ENCODE measurements at regions not wholly inside any gene's neighbourhood (a gene's known extent, or its start where the extent isn't known, plus 50 kb on each side); places are given as distances from the start of the nearest gene placed in this dataset.

DNA sequence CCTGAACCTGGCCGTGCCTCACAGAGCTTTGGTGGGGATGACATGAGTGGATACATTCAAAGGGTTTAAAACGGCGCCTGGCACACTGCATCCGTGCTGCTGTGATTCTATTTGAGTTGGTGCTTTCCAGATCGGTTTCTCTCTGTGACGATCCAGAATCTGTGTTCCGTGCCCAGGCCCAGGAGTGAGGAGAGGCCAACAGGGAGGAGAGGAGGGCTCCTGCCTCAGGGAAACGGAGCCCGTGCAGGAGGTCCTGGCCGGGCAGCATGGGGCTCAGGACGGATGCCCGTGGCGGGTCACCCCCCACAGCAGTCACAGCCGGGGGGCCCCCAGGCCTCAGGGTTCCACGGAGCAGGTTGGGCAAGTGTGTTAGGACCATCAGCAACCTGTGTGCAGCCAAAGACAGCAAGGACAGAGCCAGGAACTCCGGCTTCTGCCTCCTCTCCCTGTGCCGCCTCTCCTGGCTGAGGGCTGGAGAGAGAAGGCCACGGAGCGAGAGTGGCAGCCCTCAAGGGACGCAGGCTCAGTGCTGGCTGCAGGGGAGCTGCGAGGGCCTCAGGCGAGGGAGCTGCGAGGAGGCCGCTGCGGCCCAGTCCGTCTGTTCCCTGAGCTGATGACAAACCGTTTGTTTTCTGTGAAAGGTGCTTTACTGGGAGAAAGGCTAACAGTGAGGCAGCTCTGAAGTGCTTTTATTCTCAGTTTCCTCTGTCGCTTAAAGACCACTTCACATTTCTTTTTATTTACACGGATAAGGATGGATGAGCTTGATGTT, 99.3 kb downstream of the METRNL start:
- DNase-seq = no peak

DNA sequence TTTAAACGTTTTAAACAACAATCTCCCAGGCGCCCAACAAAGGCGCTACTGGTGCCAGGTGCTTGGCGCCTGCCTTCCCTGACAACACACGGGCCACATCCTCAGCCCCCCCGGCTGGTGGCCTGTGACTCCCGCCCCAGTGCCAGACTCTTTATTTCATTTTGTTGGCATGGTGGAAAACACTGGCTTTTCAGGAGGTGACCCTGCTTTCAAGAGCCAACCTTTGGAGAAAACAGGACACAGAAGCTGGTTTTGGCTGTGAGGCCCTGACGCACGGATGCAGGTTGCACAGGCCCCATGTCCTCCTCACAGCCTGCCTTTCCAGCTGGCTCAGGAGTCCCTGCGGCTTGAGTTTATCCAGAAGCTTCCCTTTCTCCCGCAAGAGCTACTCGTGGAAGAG, 100.0 kb downstream of the METRNL start:
- no peak for DNase-seq

DNA sequence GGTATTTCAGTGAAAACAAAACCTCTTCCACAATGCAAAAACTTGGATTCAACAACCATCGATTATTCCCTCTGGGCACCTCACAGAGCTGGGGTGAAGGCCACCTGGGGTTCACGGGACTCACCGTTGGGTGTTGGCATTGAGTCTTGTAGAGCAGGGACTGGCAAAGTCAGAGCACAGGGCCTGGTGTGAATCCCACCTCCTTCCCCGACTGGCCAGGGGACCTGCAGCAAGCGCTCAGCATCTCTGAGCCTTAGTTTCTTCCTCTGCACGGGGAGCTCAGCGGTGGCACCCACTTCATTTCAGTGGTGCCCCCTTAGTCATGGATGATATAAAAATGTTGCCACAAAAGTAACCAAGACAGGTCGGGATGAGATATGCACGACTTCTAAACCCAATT, 100.4 kb downstream of the METRNL start:
- DNase-seq = no peak

DNA sequence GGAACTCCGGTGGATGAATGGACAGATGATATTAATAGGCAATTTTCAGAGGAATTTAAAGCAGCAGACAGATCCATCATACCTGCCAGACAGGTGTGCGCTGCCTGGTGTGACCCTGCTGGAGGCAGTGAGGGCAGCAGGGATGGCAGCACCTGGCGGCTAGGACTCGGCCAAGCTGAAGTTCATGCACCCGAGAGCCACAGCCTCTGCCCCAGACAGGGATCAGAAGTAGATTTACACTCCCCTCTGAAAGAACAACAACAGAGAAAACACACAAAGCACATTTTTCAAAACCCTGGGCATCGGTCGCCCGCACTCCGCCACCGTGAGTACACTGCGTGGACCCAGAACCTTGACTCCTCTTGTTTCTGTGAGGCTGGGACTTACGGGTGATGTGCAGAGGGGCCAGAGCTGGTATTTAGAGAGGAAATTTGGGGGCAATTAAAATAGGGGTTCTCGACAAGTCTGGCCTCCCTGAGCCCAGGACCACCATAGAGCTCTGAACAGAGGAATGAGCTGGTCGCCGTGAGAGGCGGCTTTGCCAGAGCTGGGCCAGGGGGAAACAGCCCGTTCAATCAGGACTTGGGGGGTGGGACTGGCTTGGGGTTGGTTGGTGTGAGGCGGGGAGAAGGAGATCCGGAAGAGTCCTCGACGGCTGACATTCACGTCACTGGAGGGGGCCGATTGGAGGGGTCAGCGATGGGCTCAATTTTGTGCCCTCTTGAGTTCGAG, 101.0 kb downstream of the METRNL start:
- no peak for DNase-seq

DNA sequence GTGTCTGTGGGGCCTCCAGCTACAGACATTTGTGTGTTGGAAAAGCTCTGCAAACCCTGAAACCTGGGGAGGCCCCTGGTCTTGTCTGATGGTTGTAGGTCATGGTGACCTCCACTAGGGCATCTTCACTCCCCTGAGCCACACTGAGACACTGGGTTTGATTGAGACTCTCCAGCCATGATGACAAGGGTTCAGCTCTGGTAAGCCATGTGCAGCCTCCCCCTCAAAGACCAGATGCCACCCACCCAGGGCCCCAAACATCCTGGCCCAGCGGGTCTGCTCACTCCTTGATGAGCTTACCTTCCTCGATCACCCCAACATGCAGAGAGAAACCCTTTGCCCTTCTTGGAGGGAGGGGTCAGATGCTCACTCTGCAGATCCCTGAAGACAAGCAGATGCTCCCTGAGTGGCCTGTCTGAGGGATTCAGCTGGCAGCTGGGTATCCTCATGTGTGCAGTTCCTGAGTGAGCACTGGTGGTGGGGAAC, 101.6 kb downstream of the METRNL start:
- no peak for DNase-seq

DNA sequence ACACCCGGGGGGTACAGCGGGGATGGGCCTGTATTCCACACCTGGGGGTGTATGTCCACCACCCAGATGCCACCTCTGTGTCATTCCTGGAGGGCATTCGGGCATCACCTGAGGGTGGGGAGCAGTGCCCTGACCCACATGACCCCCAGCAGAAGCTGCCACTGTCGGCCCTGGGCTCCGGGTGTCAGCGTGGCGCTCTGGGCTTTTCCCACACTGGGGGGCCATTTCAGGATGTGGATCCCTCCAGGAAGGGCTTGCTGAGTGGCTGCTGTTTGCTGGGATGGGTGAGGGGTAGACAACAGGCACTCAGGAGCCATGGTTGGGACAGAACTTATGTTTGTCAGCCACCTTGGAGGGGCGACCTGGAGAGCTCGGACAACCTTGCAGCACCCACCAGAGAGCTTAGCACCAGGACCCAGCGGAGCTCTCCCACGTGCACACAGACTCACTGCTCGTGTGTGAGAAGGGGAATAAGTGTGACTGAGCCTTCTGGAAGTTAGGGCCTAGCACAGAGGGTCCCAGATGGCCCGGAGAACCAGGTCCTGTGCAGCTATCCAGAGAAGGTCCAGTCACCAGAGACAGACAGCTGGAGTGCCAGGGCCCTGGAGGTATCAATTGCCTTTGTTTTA, 102.7 kb downstream of the METRNL start:
- no peak for DNase-seq

DNA sequence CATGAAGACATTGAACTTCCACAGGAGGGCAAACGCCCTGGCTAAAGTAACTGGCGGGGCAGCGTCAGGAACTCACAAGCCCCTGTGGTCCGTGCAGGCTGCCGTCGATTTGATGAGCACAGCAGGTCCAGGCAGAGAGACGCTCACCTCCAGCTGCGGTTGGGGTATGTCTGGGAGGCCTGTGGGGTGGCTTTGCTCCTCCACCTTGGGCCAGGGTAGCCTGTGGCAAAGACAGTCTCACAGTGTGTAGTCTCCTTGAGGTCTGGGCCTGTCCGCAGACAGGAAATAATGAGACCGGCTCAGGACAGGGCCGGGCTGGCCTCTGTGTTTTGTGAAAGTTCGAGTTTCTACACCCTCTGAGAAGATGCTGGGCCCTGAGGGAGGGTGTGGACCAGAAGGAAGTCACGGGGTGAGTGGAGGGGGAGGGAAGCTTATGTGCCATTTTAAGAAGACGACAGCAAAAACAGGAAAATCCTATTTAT, 103.3 kb downstream of the METRNL start:
- no peak for DNase-seq

DNA sequence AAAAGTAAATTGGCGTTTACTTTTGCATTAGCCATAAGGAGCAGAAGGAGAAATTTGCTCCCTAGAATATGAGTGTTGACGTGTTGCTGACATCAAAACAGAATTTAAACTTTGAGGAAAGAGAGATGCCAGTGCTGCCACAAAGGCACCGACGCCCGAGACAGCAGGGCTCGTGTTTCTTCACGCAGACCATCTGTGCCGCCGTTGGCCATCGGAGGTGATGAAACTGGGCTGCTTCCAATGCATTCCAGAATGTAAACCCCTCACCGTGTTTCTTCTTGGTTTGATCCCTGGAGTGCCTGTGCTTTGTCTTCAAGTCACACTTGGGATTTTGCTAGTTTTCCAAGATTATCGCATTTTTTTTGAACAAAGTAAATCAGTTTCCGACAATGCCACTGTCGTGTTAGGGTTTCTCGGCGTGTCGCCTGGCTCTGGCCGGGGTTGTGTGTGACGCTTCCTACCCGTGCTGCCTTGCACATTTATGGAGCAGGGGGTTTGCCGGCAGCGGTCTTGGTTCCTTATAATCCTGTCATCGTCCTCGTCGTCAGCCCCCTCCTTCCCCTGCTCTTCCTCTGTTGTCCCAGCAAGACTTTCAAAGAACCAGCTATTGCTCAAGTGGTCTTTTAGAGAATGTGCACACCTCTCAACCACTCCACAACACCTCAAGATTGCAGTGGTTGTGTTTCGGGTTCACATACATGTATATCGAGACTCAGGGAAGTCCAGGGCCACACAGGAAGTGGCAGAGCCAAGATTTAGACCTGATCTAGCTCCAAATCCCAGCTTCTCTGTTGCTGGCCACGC, 103.9 kb downstream of the METRNL start:
- DNase-seq = no peak

DNA sequence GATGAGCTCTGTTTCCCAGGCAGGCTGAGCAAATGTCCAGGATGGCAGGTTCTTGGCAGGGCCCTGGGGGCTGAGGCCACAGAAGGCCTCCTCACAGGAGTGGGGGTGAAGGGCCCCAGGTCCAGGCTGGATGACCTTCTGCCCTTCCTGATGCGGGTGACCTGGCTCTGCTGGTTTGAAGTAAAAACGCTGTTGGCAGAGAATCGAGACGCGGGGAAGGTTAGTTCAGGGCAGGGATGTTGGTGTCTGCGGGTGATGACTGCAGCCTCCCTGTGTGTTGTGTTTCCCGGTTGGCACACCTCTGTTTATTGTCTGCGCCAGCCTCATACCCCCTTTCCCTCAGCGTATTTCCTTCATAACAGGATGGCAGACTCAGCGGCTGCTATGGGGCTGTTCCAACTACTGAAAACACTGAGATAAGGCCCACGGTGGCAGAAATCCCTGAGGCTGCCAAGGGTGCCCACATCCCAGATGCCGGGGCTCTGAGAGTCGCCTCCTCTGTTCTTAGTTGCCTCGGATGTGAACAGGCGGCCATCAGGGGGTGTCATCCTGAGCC, 104.6 kb downstream of the METRNL start:
- DNase-seq = no peak

DNA sequence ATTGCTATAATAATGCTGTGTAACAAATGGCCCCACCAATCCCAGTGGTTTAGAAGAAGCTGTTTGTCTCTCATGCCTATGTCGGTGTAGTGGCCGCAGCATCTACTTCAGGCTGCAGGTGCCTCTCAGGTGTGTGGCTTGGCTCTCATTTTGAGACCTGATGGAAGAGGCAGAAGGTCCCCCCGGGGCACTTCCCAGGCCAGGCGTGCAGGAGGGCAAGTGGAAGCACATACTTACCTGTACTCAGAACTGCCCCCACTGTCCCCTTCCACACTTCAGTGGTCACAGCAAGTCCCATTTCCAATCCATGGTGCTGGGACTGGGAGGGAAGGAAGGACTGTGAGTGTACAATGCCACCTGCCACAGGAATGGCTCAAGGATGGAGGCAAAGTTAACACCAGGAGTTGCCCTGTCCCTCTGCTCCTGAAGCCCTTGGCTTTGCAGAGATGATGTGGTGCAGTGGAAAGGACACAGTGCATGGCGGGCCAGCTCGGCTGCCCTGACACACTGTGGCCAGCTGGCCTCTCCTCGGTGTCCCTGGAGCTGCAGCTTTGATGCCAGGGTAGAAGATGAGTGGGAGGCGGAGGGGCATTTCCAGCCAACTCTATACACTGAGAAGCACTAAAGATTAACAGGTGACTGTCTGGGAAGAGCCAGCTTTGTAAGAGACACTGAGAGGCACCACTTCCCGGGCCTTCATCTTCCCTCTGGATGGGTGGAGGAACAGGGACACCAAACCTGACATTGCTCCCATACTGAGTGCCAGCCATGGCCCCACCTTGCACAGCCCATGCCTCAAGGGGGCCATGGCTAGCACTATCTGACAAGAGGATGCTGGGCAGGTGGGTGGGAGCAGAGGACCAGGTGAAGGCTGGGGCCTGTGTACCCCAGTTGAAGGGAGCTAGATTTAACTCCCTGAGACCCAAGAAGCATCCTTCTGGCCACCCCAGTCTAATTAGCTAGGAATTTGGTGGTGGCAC, 105.9 kb downstream of the METRNL start:
- DNase-seq = no peak

DNA sequence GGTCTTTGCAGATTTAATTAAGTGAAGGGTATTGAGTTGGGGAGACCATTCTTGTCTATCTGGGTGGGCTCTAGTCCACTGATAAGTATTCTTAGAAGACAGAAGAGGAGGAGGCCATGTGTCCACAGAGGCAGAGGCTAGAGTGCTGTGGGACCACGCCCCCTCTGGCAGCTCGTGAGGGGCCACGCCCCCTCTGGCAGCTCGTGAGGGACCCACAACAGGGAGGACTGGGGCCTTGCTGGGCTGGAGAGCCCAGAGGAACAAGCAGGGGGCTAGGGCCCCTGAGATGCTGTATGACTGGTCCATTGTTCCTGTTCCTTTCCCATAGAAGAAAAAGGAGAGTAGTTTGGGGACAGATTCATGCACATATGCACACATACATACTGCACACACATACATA, 106.8 kb downstream of the METRNL start:
- DNase-seq = no peak

DNA sequence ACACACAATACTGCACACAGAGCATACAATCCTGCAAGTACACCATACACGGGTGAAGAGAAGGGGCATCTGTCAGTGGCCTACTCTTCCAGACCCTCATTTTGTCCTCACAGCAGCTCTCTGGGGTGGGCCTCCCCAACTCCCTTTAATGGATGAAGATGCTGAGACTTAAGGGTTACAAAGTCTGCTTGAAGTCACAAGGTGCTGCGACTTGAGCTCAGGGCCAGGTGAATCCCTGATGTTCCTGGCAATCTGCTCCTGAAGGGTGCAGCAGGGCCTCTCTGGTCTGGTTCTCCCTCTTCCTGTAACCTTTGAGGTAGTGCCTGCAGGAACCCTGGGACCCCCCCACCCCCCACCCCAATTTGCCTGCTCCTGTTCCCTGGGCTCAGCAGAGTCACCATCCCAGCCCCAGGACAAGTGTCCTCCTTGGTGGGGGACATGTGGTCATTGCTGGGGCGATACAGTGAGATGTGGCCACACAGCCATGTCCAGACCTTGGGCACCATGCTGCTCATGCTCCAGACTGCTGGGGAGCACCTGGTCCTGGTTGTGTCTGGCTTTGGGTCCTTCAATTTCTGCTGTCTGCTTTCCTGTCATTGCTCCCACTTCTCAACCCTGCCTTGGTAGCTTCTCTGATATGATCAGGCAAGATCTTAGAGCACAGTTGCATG, 107.5 kb downstream of the METRNL start:
- DNase-seq = no peak

DNA sequence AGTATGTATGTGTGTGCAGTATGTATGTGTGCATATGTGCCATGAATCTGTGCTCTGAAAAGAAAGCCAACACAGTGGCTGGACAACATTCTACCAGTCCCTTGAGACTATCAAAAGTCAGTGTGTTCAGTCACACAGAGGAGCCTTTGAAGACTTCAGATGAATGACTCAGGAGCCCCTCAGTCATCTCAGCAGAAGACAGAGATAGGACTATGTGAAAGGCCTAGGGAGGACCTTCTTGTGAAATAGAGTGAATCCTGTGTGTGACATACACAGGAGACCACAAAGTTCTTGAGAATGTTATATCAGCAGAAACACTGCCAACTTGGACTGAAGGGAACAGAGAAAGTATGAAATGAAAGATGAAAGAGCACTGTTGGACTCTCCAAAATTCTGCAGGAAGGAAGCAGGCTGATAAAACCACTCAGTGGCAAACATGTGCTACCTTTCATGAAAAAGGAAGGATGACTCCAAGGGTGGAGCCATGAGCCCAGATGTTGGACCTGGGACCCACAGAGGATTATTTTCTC, 108.4 kb downstream of the METRNL start:
- no peak for DNase-seq

DNA sequence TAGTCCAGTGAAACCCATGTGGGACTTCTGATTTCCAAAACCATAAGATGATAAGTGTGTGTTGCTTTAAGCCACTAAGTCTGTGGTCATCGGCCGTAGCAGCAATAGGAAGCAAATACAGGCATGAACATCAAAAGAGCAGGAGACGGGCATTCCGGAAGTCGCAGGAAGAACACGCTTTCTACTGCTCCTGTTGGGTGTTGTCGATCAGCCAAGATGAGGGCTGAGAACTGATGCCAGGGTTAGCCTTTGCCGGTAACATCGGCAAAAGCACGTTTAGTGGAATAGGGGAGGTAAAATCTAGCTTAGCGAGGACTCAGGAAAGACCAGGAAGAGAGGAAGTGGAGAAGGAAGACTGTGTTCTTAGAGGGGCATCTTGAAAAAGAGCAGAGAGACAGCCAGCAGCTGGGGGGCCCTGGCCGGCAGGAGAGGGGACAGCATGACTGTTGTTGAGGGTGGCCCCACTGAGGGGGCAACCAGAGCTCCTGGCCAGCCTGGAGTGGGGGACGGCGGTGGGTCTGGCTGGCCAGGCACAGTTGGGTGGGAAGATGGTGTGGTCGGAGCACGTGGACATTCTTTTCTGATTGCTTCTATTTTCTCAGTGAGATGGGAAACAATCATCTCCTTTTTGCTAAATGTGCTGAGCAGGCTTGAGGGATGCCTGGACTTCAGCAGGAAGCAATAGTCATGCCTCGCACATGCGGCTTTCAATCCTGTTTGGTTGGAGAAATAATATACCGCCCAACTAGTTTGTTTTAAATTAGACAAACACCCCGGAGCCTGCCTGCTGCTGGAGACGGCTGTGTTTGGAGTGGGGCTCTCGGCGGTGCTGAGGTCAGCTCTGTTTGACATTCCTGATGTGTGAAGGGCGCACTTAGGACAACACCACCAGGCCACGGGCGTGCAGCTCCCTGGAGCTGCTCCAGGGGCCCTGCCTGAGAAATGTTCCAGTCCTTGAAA, 109.9 kb downstream of the METRNL start:
- no peak for DNase-seq

DNA sequence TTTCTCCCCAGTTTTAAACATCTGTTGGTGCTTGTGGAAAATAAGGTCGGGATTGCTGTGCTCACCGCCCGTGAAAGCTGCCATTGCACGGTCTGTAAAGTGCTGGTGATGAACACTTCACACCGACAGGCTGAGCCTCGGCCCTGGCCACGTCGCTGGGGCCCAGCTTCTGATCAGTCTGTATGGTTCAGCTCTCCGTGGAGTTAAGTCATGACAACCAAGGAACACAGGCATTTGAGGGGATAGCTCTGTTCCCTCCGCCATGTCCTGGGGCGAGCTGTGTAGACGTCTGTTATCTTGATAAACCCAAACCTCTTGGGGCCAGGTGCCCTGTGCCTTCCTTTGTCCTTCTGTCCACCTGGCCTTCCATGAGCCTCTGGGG, 110.6 kb downstream of the METRNL start:
- DNase-seq = no peak

DNA sequence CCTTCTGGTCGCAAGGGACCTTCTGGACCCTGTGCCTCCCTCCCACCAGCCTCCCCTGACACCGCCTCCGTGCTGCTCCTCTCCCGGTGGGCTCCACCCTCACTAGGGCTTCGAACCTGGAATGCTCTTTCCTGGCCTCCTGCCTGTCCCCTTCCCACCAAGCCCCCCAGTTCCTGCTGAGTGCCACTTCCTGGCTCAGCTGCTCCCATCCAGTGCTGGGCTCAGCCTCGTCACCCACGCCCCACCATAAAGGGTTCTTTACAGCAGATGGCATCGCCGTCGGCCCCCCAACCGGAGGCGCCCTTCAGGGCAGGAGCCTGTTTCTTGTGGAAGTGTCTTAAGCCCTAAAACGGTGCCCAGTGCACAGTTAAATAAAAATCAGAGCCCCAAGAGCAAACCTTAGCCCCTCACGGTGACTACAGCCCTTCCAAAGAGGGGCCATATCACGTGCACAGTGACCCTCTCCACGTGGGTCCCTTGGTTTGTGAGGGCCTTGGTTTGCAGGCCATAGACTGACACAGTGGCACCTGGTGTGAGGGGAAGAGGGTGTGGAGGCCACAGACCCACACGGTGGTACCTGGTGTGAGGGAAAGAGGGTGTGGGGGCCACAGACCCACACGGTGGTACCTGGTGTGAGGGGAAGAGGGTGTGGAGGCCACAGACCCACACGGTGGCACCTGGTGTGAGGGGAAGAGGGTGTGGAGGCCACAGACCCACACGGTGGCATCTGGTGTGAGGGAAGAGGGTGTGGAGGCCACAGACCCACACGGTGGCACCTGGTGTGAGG, 111.4 kb downstream of the METRNL start:
- no peak for DNase-seq

DNA sequence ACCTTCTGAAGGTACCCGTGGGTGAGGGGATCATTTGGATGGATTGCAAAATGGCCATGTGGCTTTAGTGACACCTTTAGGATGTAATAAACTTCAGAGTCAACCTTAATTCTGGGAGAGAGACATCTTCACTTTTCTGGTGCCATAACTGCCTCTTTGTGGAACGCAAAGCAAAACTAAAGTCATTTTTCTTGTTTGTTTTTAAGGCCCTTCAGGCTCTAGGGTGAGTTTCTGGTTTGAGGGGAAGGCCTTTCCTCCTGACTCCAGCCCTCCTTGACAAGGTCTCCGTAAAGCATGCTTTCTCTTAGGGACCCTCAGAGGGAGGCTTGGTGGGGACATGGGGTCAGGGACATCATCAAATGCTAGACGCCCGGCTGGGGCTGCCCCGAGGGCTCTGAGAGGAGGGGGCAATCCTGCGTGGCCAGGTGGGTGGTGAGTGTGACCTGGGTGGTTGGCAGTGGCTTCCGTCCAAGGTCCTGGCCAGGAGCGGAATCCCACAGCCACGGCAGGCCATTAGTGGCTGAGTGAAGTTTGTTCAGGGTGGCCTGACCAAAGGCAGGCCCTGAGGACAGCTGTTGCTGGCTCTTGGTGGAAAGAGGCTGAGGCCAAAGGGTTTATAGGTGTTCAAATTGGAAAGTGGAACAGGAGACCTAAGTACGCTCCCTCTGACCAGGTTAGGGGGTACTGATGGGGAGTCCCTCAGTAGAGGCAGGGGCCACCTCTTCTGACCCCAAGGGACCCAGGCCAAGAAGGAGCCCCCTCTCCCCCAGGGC, 112.2 kb downstream of the METRNL start:
- DNase-seq = no peak

Measured in NCI-H2029 treated with DMSO at 0.1 percent for 48 hours (cell line).